SK-N-SH (cell line): ENCODE measurements at regions not wholly inside any gene's neighbourhood (a gene's known extent, or its start where the extent isn't known, plus 50 kb on each side); places are given as distances from the start of the nearest gene placed in this dataset.

ENCODE experiments used
- CTCF ChIA-PET: fragments of 300-600, 350-600 bp; formaldehyde crosslinking; extraction: SDS; loops from one replicate; lab custom pipeline; 2021; lab: Yijun Ruan, JAX
- POLR2A ChIA-PET: fragments of 350-600 bp; sonication (Branson Sonifier 250); formaldehyde crosslinking; extraction: SDS; loops from one replicate; lab custom pipeline; 2020; ENCODE audit warnings: antibody characterized with exemption, inconsistent platforms; lab: Yijun Ruan, JAX
- DNase-seq: peaks from one replicate; pipeline ENCODE4 v3.0.0; 2012
- H2AFZ ChIP-seq: fragments of 200-600 bp; sonication (generic); 2 replicates; pipeline ENCODE4 v1.8.1; 2016; ENCODE audit warnings: antibody characterized with exemption, mild to moderate bottlenecking, low read depth
- H3F3A ChIP-seq: fragments of 200-600 bp; sonication (generic); replicated peaks from 2 replicates; pipeline ENCODE3; 2016; ENCODE audit warnings: antibody characterized with exemption, mild to moderate bottlenecking; ENCODE audit not compliant: insufficient read depth
- H3K27ac ChIP-seq, 2 experiments: fragments of 200-500 bp in 1 of 2; fragments of 200-600 bp in 1 of 2; sonication (Bioruptor generic) in 1 of 2; sonication (generic), shearing (Covaris generic) in 1 of 2; 2 replicates each; pipeline versions ENCODE4 v1.5.1 to v1.6.1; 2014 to 2016; ENCODE audit warnings: low read depth in 2 of 2, inconsistent platforms in 1 of 2, low read length in 1 of 2, mild to moderate bottlenecking in 1 of 2, mixed read lengths in 1 of 2
- H3K27me3 ChIP-seq: fragments of 200-600 bp; sonication (generic), shearing (Covaris generic); 2 replicates; pipeline ENCODE4 v1.6.1; 2016; ENCODE audit warnings: mixed run types; ENCODE audit not compliant: insufficient read depth
- H3K36me3 ChIP-seq, 2 experiments: fragments of 200-500 bp in 1 of 2; fragments of 200-600 bp in 1 of 2; sonication (Bioruptor generic) in 1 of 2; sonication (generic) in 1 of 2; replicated peaks in 1 of 2; 2 replicates each; pipeline versions ENCODE3 to v1.5.1; 2014 to 2016; ENCODE audit warnings: low read length in 1 of 2, mild to moderate bottlenecking in 1 of 2; ENCODE audit not compliant: insufficient read depth in 2 of 2, control insufficient read depth in 1 of 2
- H3K4me1 ChIP-seq, 2 experiments: fragments of 200-500 bp in 1 of 2; fragments of 200-600 bp in 1 of 2; sonication (Bioruptor generic) in 1 of 2; sonication (generic), shearing (Covaris generic) in 1 of 2; 2 replicates each; pipeline versions ENCODE4 v1.5.1 to v1.6.1; 2014 to 2016; ENCODE audit warnings: low read depth in 1 of 2, low read length in 1 of 2, mixed run types in 1 of 2; ENCODE audit not compliant: insufficient read depth in 2 of 2, control insufficient read depth in 1 of 2
- H3K4me2 ChIP-seq: fragments of 200-600 bp; sonication (generic), shearing (Covaris generic); 2 replicates; pipeline ENCODE4 v1.6.1; 2017; ENCODE audit warnings: mixed run types
- H3K4me3 ChIP-seq, 2 experiments: fragments of 200-500 bp in 1 of 2; fragments of 200-600 bp in 1 of 2; sonication (Bioruptor generic) in 1 of 2; sonication (generic), shearing (Covaris generic) in 1 of 2; 2 replicates each; pipeline versions ENCODE4 v1.5.1 to v1.8.1; 2014 to 2016; ENCODE audit warnings: low read depth in 2 of 2, inconsistent platforms in 1 of 2, low read length in 1 of 2, mild to moderate bottlenecking in 1 of 2, mixed read lengths in 1 of 2, moderate library complexity in 1 of 2
- H3K79me2 ChIP-seq: fragments of 200-600 bp; sonication (generic); 2 replicates; pipeline ENCODE4 v1.8.1; 2017; ENCODE audit warnings: mild to moderate bottlenecking; ENCODE audit not compliant: insufficient read depth
- H3K9ac ChIP-seq: fragments of 200-600 bp; sonication (generic); 2 replicates; pipeline ENCODE4 v1.6.1; 2017; ENCODE audit warnings: mixed run types
- H3K9me2 ChIP-seq: fragments of 200-600 bp; sonication (generic); 2 replicates; pipeline ENCODE4 v1.6.1; 2017; ENCODE audit warnings: mixed run types
- H3K9me3 ChIP-seq: fragments of 200-600 bp; sonication (generic); 2 replicates; pipeline ENCODE4 v1.6.1; 2017; ENCODE audit warnings: mixed run types, mild to moderate bottlenecking, moderate library complexity
- H4K20me1 ChIP-seq: fragments of 200-600 bp; sonication (generic); 2 replicates; pipeline ENCODE4 v1.6.1; 2017; ENCODE audit warnings: mild to moderate bottlenecking, mixed run types; ENCODE audit not compliant: insufficient read depth
- CTCF ChIP-seq: fragments of 200-600 bp; sonication (generic); IDR thresholded peaks from 2 replicates; pipeline ENCODE4 v1.6.1; 2017; ENCODE audit warnings: antibody characterized with exemption, mild to moderate bottlenecking, moderate library complexity
- EP300 ChIP-seq, 2 experiments: IDR thresholded peaks; 2 replicates each; pipeline versions ENCODE4 v1.4.0 to v1.6.1; 2012; ENCODE audit warnings: borderline replicate concordance in 1 of 2, low read depth in 1 of 2, low read length in 1 of 2
- EZH2phosphoT487 ChIP-seq: fragments of 200-600 bp; sonication (generic); IDR thresholded peaks from 2 replicates; pipeline ENCODE4 v1.6.1; 2017; ENCODE audit warnings: low read depth, mixed run types, mild to moderate bottlenecking, antibody characterized with exemption, moderate library complexity, borderline replicate concordance
- FOXM1 ChIP-seq: IDR thresholded peaks from 2 replicates; pipeline ENCODE4 v1.4.0; 2012; ENCODE audit warnings: low read depth, mild to moderate bottlenecking
- GATA2 ChIP-seq: sonication (generic); formaldehyde crosslinking; IDR thresholded peaks from 2 replicates; pipeline ENCODE4 v1.5.0; 2020; ENCODE audit warnings: mild to moderate bottlenecking, missing genetic modification reagents
- IRF3 ChIP-seq: fragments of 150-350 bp; IDR thresholded peaks from 2 replicates; pipeline ENCODE4 v1.6.1; 2016; ENCODE audit warnings: mild to moderate bottlenecking, low read depth, low read length
- MAX ChIP-seq: IDR thresholded peaks from 2 replicates; pipeline ENCODE4 v1.4.0; 2012; ENCODE audit warnings: low read depth
- POLR2AphosphoS5 ChIP-seq: IDR thresholded peaks from 2 replicates; pipeline ENCODE4 v1.6.1; 2012; ENCODE audit warnings: low read depth, low read length
- REST ChIP-seq: IDR thresholded peaks from 2 replicates; pipeline ENCODE4 v1.6.1; 2012; ENCODE audit warnings: mild to moderate bottlenecking, low read depth, low read length, moderate library complexity
- TAF1 ChIP-seq: IDR thresholded peaks from 2 replicates; pipeline ENCODE4 v1.6.1; 2012; ENCODE audit warnings: low read depth, mild to moderate bottlenecking, low read length, moderate library complexity, borderline replicate concordance
- TCF12 ChIP-seq: IDR thresholded peaks from 2 replicates; pipeline ENCODE4 v1.4.0; 2012
- WGBS: methylation state at CpG from one replicate; pipeline ENCODE4 v1.1.6; 2017; ENCODE audit warnings: low lambda C conversion rate; 5-methylcytosine and 5-hydroxymethylcytosine counted together

- TF ChIP-seq MAX: no peak
- TF ChIP-seq GATA2: no peak
- no peak for TF ChIP-seq CTCF
- TF ChIP-seq TCF12: no peak
- no peak for TF ChIP-seq TAF1
- no peak for TF ChIP-seq EZH2phosphoT487
- TF ChIP-seq EP300 (IDR thresholded peaks at IDR 0.05; ENCODE audit: borderline replicate concordance in 1 of 2, low read depth in 1 of 2, low read length in 1 of 2): no peak
Observed at GRCh38 chr13:73167028-73167820, 108.4 kb downstream of the KLF5 start (continued).

- no peak for TF ChIP-seq EP300 (IDR thresholded peaks at IDR 0.05; ENCODE audit: borderline replicate concordance in 1 of 2, low read depth in 1 of 2, low read length in 1 of 2)
- no peak for TF ChIP-seq POLR2AphosphoS5
- no peak for TF ChIP-seq TCF12
- TF ChIP-seq GATA2: no peak
- no peak for TF ChIP-seq IRF3
- no peak for TF ChIP-seq REST
- no peak for TF ChIP-seq MAX
- TF ChIP-seq FOXM1: no peak
- no peak for TF ChIP-seq CTCF
- 80% methylated on average over 2 of the region's 2 CpGs for WGBS
- H3K4me3 ChIP-seq: no peak overlapping the region
- H3K79me2 ChIP-seq: no peaks in the 10 kb centered on the region
- no peaks in the 10 kb centered on the region for H3K36me3 ChIP-seq
- no peaks in the 10 kb centered on the region for H3K27me3 ChIP-seq
- no peak overlapping the region for H3K4me2 ChIP-seq
- no peaks in the 10 kb centered on the region for H3K9me2 ChIP-seq
- no peaks in the 10 kb centered on the region; a peak in 1 of 4 replicates for H3K4me1 ChIP-seq
- H2AFZ ChIP-seq: no peak overlapping the region
- H3K27ac ChIP-seq: no peak overlapping the region
- H3K9me3 ChIP-seq: no peaks in the 10 kb centered on the region
- no peak overlapping the region for H3K9ac ChIP-seq
- POLR2A ChIA-PET: no interaction called here
- H4K20me1 ChIP-seq: no peaks in the 10 kb centered on the region
- CTCF ChIA-PET: no interaction called here
- peaks cover 12% of the 10 kb centered on the region for H3F3A ChIP-seq
- no peak for DNase-seq
Observed at GRCh38 chr13:73166204-73166603, 107.4 kb downstream of the KLF5 start.
